Activated CD8-positive, alpha-beta memory T cell treated with anti-CD3 and anti-CD28 coated beads, Interleukin-2, amount 10 ng/mL, durations not matched to agents 7 days and 5 days (primary cell): ENCODE measurements at regions not wholly inside any gene's neighbourhood (a gene's known extent, or its start where the extent isn't known, plus 50 kb on each side); places are given as distances from the start of the nearest gene placed in this dataset.
A peak's percentile ranks its signal among the peaks of the same experiment; 100 is the strongest.
"Not testable (repeated sequence)": the region's sequence is repeated elsewhere in the genome, so short reads cannot be mapped to it uniquely, and the experiment has no call there.

Experiments used
- ATAC-seq: fragments of 150-1000 bp; cut with Tn5 transposase; one replicate; pipeline ENCODE4 v1.10.0; 2021; ENCODE audit warnings: moderate library complexity
- CTCF ChIA-PET: fragments of 350-600 bp; sonication (Branson Sonifier 250); formaldehyde crosslinking; loops from one replicate; lab custom pipeline; 2021; ENCODE audit warnings: antibody characterized with exemption; lab: Charles Lee
- DNase-seq: peaks from one replicate; pipeline ENCODE4 v3.0.0-alpha.2; 2020
- H3K27ac Mint-ChIP-seq: one replicate; pipeline ENCODE4 v1.8.0; 2021; ENCODE audit warnings: mild to moderate bottlenecking, mixed read lengths
- H3K27me3 Mint-ChIP-seq: one replicate; pipeline ENCODE4 v1.8.0; 2021; ENCODE audit warnings: mixed read lengths
- H3K36me3 Mint-ChIP-seq: one replicate; pipeline ENCODE4 v1.8.0; 2021; ENCODE audit warnings: mild to moderate bottlenecking, mixed read lengths
- H3K4me1 Mint-ChIP-seq: one replicate; pipeline ENCODE4 v1.8.0; 2021; ENCODE audit warnings: mixed read lengths
- H3K4me3 Mint-ChIP-seq: one replicate; pipeline ENCODE4 v1.8.0; 2021; ENCODE audit warnings: mild to moderate bottlenecking, moderate library complexity, mixed read lengths
- H3K9me3 Mint-ChIP-seq: one replicate; pipeline ENCODE4 v1.8.0; 2022; ENCODE audit warnings: low read depth, mixed read lengths

DNA sequence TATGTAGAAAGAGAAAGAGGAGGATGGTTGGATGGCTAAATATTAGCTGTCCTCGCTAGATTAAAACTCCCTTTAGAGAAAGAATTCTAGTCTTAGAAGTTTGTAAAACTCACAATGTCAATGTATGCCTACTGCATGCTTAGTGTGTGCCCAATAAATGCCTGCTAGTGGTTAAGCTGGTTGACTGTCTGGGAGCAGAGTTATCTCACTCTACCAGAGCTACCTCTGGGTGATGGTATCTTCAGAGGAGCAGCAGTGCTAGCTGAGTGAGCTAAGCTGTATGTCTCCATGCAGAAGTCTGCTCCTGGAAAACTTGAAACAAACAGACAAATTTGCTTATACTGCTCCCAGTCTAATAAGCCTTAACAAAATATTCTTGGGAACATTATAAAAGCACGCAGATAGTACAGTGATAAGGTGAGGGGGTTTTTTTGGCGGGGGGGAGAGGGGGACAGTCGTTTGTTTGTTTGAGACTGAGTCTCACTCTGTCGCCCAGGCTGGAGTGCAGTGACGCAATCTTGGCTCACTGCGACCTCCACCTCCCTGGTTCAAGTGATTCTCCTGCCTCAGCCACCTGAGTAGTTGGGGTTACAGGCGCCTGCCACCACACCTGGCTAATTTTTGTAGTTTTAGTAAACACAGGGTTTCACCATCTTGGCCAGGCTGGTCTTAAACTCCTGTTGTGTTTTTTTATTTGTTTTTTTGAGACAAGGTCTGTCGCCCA, 202.8 kb upstream of the TSC22D1 start:
- ATAC-seq, result no peak
- CTCF ChIA-PET, result interaction anchor here (1.3 kb wide), 1 partner anchor 9 kb away, joined by 4 read pairs; no protein-coding TSS in a partner anchor

DNA sequence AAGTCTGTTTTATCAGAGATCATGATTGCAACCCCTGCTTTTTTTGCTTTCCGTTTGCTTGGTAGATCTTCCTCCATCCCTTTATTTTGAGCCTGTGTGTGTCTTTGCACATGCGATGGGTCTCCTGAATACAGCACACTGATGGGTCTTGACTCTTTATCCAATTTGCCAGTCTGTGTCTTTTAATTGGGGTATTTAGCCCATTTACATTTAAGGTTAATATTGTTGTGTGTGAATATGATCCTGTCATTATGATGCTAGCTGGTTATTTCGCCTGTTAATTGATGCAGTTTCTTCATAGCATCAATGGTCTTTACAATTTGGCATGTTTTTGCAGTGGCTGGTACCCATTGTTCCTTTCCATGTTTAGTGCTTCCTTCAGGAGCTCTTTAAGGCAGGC, 199.2 kb upstream of the TSC22D1 start:
- H3K4me3 Mint-ChIP-seq, CTCF ChIA-PET, ATAC-seq, H3K27ac Mint-ChIP-seq, H3K4me1 Mint-ChIP-seq, H3K9me3 Mint-ChIP-seq, DNase-seq, H3K36me3 Mint-ChIP-seq, H3K27me3 Mint-ChIP-seq: not testable (repeated sequence)

More for the DNA sequence above, 202.8 kb upstream of the TSC22D1 start:
- H3K27ac Mint-ChIP-seq, result no peak overlapping the region
- H3K9me3 Mint-ChIP-seq, result no peaks in the 10 kb centered on the region
- no peak overlapping the region for H3K4me3 Mint-ChIP-seq
- peaks cover 5% of the 10 kb centered on the region for H3K27me3 Mint-ChIP-seq
- H3K36me3 Mint-ChIP-seq, result no peaks in the 10 kb centered on the region
- DNase-seq, result no peak
- no peaks in the 10 kb centered on the region for H3K4me1 Mint-ChIP-seq

DNA sequence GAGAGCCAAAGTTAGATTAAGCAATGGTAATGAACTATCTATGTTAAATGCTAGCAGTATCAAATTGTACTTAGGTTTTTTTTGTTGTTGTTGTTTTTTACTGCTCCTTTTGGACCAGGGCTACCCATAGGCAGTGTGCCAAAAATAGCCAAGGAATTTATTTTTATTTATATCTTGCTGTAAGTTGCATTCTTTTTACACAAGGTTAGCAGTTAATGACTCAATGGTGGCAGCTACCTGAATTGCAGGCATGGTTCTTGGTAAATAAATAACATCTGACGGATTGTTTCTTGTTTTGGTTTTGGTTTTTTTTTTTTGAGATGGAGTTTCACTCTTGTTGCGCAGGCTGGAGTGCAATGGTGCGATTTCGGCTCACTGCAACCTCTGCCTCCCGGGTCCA, 194.8 kb upstream of the TSC22D1 start:
- CTCF ChIA-PET, result interaction anchor here (0.9 kb wide), 1 partner anchor 34 kb away, joined by 3 read pairs; no protein-coding TSS in a partner anchor
- no peaks in the 10 kb centered on the region for H3K9me3 Mint-ChIP-seq
- H3K4me1 Mint-ChIP-seq, result peaks cover 22% of the 10 kb centered on the region
- H3K4me3 Mint-ChIP-seq, result no peak overlapping the region
- ATAC-seq (no peak), DNase-seq (no peak)
- H3K36me3 Mint-ChIP-seq, result no peaks in the 10 kb centered on the region
- no peak overlapping the region for H3K27ac Mint-ChIP-seq
- peaks cover 8% of the 10 kb centered on the region for H3K27me3 Mint-ChIP-seq

DNA sequence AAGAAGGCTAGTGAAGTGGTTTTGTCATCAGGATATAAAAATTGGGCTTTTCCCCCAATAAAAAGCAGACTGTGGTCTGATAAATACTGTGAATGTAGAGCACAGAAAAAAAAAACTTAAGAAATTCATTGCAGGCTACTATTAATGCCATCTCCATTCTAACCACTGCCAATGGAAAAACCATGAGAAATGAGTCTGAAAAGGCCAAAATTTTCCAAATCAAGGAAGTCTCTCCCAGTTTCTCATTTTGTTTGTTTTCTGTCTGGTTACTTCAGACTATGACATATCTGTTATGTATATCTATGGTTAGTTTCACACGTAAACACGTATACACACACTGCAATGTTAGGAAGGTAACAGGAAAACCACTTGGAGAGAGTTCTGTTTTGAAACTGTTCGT, 193.6 kb upstream of the TSC22D1 start:
- no peak for DNase-seq
- peaks cover 5% of the 10 kb centered on the region for H3K27me3 Mint-ChIP-seq
- H3K4me1 Mint-ChIP-seq, result peaks cover 22% of the 10 kb centered on the region
- CTCF ChIA-PET, result no interaction called here
- ATAC-seq, result no peak
- no peaks in the 10 kb centered on the region for H3K36me3 Mint-ChIP-seq
- no peak overlapping the region for H3K27ac Mint-ChIP-seq
- H3K9me3 Mint-ChIP-seq, result no peaks in the 10 kb centered on the region
- no peak overlapping the region for H3K4me3 Mint-ChIP-seq

DNA sequence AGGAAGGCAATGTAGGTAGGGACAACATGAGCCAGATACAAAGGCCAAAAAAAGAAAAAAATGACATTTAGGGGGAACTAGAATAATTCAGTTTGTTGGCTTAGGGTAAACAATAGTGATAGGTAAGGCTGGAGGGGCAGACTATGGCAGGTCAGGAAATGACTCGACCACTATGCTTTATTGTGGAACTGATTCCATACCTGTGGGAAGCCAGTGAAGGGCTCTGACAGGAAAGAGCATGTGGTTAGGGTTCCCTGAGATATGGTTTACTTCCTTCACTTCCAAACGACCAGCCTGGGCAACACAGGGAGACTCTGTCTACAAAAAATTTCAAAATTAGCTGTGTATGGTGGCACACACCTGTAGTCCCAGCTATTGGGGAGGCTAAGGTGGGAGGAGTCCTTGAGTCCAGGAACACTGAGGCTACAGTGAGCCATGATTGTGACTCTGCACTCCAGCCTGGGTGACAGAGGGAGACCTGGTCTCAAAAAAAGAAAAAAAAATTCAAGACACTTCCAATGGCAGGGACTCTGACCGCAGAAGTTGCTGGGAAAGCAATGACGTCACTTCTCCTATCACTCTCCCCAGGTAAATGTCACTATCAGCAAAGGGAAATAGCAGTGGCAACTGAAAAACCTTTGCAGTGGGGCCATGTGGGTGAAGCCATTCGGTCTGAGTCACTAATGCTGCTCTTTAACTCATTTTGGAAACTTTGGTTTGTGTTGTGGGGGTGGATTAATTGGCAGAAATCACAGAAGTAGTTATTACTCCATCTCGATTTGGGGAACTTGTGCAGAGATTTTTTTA, 192.8 kb upstream of the TSC22D1 start:
- Mint-ChIP-seq H3K36me3 (no peaks in the 10 kb centered on the region), H3K9me3 (no peaks in the 10 kb centered on the region), H3K4me1 (peaks cover 22% of the 10 kb centered on the region), H3K4me3 (no peak overlapping the region), H3K27ac (peak overlapping the region; percentile 4), H3K27me3 (peaks cover 3% of the 10 kb centered on the region)
- ATAC-seq, result peak; percentile 49
- CTCF ChIA-PET, result no interaction called here
- DNase-seq, result peak; percentile 42

DNA sequence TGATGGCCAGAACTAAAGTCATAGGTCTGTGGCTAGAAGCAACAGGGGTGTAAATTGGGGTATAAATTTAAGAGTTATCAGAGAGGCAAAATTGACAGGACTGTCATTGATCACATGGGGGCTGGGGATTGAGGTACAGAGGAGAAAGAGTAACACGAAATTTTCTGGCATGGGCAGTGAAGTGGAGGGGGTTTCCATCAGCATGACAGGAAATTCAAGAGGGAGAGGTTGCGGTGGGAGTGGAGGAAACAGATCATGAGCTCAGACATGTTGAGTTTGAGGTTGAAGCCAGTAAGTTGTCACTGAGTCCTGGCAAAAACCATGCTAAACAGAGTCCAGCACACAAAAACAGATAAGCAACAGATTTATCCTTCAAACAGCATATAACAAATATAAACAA, 192.1 kb upstream of the TSC22D1 start:
- Mint-ChIP-seq H3K9me3 (no peaks in the 10 kb centered on the region), H3K27ac (peak overlapping the region; percentile 4), H3K36me3 (no peaks in the 10 kb centered on the region), H3K4me3 (no peak overlapping the region), H3K4me1 (peaks cover 22% of the 10 kb centered on the region), H3K27me3 (peaks cover 4% of the 10 kb centered on the region)
- CTCF ChIA-PET, result no interaction called here
- peak; percentile 67 for DNase-seq
- peak; percentile 68 for ATAC-seq

DNA sequence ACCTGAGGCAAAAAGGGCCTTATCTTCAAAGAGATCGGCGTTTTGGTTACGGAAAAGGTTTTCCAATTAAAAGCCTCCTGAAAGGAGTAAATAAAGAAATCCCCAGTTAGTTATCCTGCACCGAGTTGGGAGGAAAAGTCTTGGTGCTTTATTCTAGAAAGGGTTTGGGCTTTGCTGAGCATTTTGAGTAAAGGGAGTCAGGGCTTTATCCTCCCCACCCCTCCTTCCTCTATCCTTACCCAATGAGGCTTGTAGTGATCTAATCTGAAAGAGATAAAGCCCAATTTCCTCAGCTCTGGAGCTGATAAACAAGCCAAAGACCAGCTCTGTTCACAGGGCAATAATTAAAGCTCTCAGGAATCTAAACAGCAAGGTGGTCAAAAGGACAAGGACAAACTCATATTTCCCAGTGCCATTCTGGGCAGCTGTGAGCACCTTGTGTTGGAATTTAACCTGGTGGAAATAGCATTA, 188.9 kb upstream of the TSC22D1 start:
- Mint-ChIP-seq H3K4me1 (peaks cover 19% of the 10 kb centered on the region), H3K9me3 (no peaks in the 10 kb centered on the region), H3K36me3 (peaks cover 1% of the 10 kb centered on the region), H3K4me3 (no peak overlapping the region), H3K27me3 (peaks cover 9% of the 10 kb centered on the region), H3K27ac (no peak overlapping the region)
- no peak for DNase-seq
- no peak for ATAC-seq
- CTCF ChIA-PET, result no interaction called here

DNA sequence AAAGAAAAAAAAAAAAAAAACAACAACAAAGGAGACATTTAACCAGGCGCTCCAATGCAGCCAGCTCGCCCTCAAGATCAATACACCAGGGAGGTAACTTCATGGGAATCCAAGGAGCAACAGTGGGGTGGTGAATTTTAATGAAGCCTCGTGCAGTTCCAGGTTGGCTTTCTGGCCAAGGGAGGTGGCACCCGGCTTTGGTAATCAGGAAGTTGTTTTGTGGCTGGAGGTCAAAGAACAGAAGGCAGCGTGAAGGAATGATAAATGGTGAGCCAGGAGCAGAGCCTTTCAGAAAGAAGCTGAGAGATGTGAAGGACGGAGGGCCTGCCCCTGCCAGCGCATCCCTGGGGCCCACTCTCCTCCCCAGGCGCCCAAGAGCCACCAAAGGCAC, 188.2 kb upstream of the TSC22D1 start:
- Mint-ChIP-seq H3K36me3 (peaks cover 1% of the 10 kb centered on the region), H3K27me3 (peaks cover 7% of the 10 kb centered on the region), H3K27ac (no peak overlapping the region), H3K4me3 (no peak overlapping the region), H3K9me3 (no peaks in the 10 kb centered on the region), H3K4me1 (peaks cover 16% of the 10 kb centered on the region)
- no peak for DNase-seq
- CTCF ChIA-PET, result no interaction called here
- no peak for ATAC-seq

DNA sequence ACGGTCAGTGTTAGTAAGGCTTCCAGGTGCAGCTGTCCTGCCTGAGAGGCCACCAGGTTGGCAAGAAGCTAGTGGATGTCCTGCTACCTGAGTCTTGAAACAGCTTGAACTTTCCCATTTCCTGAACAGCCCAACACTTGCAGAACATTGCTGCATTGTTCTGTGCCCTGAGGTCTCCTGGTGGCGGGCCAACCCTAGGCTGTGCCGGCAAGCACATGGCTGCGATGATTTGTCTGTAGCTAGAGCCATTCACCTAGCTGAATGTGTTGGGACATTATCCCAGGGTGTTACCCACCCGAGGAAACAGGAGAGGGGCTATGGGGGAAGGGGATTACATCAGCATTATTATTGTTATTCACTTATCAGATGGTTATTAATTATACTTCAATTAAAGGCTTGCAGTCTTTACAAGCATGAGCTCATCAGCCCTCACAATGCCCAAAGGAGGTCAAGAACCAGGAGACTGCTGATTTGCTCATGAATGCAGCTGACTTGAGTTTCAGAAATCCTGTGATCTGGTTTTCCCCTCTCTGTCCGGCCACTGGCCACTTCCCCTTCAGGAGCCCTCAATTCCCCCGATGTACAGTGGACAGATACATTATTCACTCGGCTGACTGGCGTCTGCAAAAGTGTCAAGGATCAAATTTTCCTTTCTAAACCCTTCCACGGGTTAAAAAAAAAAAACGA, 187.6 kb upstream of the TSC22D1 start:
- ATAC-seq, result no peak
- peaks cover 6% of the 10 kb centered on the region for H3K27me3 Mint-ChIP-seq
- no peak overlapping the region for H3K4me3 Mint-ChIP-seq

DNA sequence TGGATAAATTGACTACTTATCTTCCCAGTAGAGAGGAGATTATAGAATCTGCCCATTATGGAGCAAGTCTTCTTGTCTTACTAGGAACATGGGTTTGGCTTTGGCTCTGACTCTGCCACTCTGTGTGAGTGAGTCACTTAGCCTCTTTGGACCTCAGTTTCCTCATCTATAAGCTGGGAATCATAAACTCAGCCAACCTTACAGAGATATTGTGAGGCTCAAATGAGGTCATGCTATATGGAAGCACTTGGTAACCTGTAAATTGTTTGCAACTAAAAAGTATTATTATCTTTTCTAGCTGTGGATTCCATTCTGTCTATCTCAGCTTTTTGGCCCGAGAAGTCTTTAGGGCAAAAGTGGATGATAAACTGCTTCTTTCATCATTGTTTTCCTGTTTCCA, 186.8 kb upstream of the TSC22D1 start:
- Mint-ChIP-seq H3K36me3 (peaks cover 1% of the 10 kb centered on the region), H3K27ac (no peak overlapping the region), H3K9me3 (no peaks in the 10 kb centered on the region), H3K27me3 (peaks cover 6% of the 10 kb centered on the region), H3K4me3 (no peak overlapping the region), H3K4me1 (peaks cover 9% of the 10 kb centered on the region)
- no peak for ATAC-seq
- CTCF ChIA-PET, result no interaction called here
- DNase-seq, result no peak

More for the DNA sequence above, 187.6 kb upstream of the TSC22D1 start:
- Mint-ChIP-seq H3K27ac (no peak overlapping the region), H3K4me1 (peaks cover 13% of the 10 kb centered on the region), H3K9me3 (no peaks in the 10 kb centered on the region), H3K36me3 (peaks cover 1% of the 10 kb centered on the region)
- no peak for DNase-seq
- CTCF ChIA-PET, result no interaction called here

DNA sequence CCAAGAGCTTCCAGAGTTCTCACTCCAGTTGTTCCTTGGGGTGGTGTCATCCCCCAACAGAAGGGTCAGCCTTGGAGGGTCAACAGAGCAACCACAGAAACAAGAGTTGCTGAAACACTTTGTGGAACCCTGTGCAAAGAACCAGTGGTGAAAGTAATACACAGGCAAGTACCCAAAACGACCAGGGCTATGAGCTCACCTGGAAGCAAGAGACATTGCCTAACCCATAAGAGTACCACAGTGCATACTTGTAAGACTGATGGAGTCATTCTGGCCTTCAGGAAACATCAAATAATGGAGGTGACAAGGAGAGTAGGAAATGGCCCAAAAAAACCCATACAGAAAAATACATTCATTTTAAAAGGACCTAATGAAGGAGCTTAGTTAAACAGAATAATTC, 184.3 kb upstream of the TSC22D1 start:
- DNase-seq, result no peak
- Mint-ChIP-seq H3K27ac (no peak overlapping the region), H3K27me3 (peaks cover 12% of the 10 kb centered on the region), H3K9me3 (no peaks in the 10 kb centered on the region), H3K4me3 (no peak overlapping the region), H3K4me1 (peaks cover 6% of the 10 kb centered on the region), H3K36me3 (peaks cover 1% of the 10 kb centered on the region)
- ATAC-seq, result no peak
- CTCF ChIA-PET, result no interaction called here

DNA sequence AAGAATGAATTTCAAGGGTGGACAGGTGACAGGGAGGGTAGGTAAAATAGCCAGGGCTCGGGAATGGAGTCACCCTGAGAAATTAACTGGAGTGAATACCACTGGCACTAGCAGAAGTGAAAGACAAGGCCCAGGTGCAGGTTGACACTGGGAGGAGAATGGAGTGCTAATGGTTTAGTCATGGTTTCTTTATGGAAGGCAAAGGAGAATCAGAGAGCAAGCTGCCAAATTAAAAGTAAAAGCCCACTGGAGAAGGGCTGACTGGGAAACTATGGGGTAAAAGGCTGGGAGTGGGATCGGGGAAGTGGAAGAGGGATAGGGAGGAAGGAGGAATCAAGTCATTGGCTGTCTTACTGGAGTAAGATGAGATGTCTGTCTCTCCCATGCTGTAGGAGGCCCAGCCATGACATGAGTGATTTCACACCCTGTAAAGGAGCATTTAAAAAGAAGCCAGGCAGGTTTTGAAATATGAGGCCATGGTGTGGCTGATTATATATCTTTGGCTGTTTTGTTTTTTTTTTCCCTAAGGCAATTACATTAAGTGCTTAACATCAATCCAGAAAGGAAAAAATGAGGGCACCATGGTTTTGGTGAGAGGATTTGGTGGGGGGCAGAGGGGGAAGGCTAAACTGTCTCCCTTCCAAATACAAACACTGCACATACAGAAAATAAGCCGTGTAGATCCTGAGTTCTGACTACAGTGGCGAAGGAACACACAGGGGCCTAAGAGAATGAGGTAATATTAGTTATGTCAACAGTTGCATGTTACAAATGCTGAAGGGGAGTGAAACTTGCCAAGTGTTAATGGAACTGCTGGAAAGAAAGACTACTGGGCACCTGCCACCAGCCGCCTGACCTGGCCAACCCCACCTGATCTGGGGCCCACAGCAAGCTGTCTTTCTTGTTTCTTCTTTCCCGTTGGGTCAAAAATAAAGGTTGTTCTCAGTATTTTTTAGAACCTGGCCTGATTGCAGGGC, 183.5 kb upstream of the TSC22D1 start:
- no peak overlapping the region for H3K4me3 Mint-ChIP-seq
- peaks cover 6% of the 10 kb centered on the region for H3K4me1 Mint-ChIP-seq
- H3K27ac Mint-ChIP-seq, result no peak overlapping the region
- peaks cover 1% of the 10 kb centered on the region for H3K36me3 Mint-ChIP-seq
- H3K27me3 Mint-ChIP-seq, result peaks cover 12% of the 10 kb centered on the region
- no peaks in the 10 kb centered on the region for H3K9me3 Mint-ChIP-seq
- CTCF ChIA-PET, result no interaction called here
- ATAC-seq (no peak), DNase-seq (no peak)
